ENCODE measurements at regions not wholly inside any gene's neighbourhood (a gene's known extent, or its start where the extent isn't known, plus 50 kb on each side); places are given as distances from the start of the nearest gene placed in this dataset.

DNA sequence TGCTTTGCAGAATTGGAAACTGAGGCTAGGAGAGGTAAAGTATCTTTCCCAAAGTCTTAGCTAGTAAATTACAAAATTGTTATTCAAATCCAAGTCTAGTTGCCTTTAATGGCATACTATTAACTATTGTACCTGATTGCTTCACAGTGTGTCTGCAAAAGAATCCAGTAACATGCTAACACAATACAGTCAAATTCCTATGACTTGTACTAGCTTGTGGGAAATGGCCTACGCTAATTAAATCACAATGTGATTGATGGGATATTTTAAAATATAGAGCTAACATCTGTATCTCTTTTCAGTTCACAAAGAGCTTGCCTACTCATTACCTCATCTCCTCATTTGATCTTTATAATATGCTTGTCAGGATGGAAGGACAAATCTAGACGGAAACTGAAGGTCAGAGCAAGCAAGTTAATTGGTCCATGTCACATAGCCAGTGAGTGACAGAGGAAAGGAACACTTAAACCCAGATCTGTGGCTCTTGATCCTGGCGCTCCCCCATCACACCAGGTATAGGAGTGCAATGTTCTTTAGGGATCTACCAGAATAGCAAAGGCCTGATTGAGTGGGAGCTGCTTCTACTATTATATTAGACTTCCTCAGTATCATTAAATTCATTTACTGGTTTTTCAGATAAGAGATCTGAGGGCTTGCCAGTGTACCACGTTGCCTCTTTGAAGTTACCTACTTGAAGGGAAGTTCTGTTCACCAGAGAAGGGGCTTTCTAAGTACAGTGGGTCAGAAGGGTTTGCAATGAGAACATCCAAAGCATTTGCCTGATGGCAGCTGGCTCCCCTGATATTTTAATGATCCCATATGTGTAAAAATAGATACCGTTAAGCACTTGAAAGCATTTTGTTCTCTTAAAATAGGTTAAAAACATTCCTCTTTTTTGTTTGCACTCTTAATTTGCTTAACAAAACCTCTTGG is 213.6 kb upstream of the SESN3 start:
- Mint-ChIP-seq H3K4me1 (peaks cover 9% of the 10 kb centered on the region), H3K27ac (no peak overlapping the region), H3K27me3 (no peaks in the 10 kb centered on the region), H3K36me3 (no peaks in the 10 kb centered on the region), H3K4me3 (no peak overlapping the region), H3K9me3 (ENCODE audit: low read depth) (no peaks in the 10 kb centered on the region)
- CTCF ChIA-PET: interaction anchor here (0.8 to 1.2 kb wide), 3 partner anchors 10 to 291 kb away, joined by 3 to 4 read pairs (median 3); no protein-coding TSS in a partner anchor
- DNase-seq (no peak), ATAC-seq (no peak)

- DNase-seq: peak; percentile 71
- no peaks in the 10 kb centered on the region for H3K9me3 Mint-ChIP-seq (ENCODE audit: low read depth)
- no peaks in the 10 kb centered on the region for H3K36me3 Mint-ChIP-seq
- CTCF ChIA-PET: interaction anchor here (1.1 to 1.2 kb wide), 2 partner anchors 9 to 262 kb away, joined by 3 to 4 read pairs; no protein-coding TSS in a partner anchor
- ATAC-seq: peak; percentile 77
- no peak overlapping the region for H3K27ac Mint-ChIP-seq
- no peak overlapping the region for H3K4me3 Mint-ChIP-seq
- peaks cover 9% of the 10 kb centered on the region for H3K4me1 Mint-ChIP-seq
- no peaks in the 10 kb centered on the region for H3K27me3 Mint-ChIP-seq
Measured at GRCh38 chr11:95443386-95443785, 212.4 kb upstream of the SESN3 start.

GRCh38 chr11:95442531-95443050 is 211.6 kb upstream of the SESN3 start:
- CTCF ChIA-PET: no interaction called here
- Mint-ChIP-seq H3K36me3 (no peaks in the 10 kb centered on the region), H3K4me1 (peaks cover 9% of the 10 kb centered on the region), H3K9me3 (ENCODE audit: low read depth) (no peaks in the 10 kb centered on the region), H3K27ac (no peak overlapping the region), H3K4me3 (no peak overlapping the region), H3K27me3 (no peaks in the 10 kb centered on the region)
- DNase-seq: no peak
- ATAC-seq: no peak

- Mint-ChIP-seq H3K36me3 (no peaks in the 10 kb centered on the region), H3K4me1 (peaks cover 5% of the 10 kb centered on the region), H3K27me3 (peaks cover 15% of the 10 kb centered on the region), H3K4me3 (no peak overlapping the region), H3K9me3 (ENCODE audit: low read depth) (no peaks in the 10 kb centered on the region), H3K27ac (no peak overlapping the region)
- ATAC-seq (no peak), DNase-seq (no peak)
- CTCF ChIA-PET: no interaction called here
Measured at GRCh38 chr11:95435628-95436353, 204.8 kb upstream of the SESN3 start.

GRCh38 chr11:95435192-95435591 is 204.2 kb upstream of the SESN3 start:
- H3K9me3 Mint-ChIP-seq (ENCODE audit: low read depth): no peaks in the 10 kb centered on the region
- H3K27ac Mint-ChIP-seq: no peak overlapping the region

DNA sequence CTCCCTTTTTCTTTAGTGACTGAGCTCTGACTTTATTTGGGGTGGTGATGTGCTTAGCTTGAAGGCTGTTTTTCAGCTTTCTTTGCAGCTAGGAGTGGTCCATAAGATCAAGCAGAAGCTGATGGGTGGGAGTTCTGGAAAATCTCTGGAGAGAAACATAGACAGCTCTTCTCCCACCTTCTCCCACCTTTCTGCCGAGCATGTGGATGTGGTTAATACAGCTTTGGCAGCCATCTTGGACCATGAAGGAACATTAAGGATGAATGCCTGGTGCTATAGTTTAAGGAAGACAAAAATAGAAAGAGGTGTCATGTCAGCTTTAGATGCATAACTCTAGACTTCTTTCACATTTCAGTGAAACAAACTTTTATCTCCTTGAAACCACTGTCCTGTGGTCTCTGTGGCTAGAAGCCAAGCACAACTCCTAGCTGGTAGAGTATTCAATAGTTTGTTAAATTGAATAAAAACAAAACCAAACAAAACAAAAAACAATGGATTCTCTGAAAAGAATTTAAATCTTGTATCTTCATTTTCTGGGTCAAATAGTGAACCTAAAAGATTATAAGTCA is 203.6 kb upstream of the SESN3 start:
- CTCF ChIA-PET: interaction anchor here (0.9 kb wide), 1 partner anchor 9 kb away, joined by 3 read pairs; no protein-coding TSS in a partner anchor
- DNase-seq: no peak
- no peak for ATAC-seq
- peaks cover 5% of the 10 kb centered on the region for H3K4me1 Mint-ChIP-seq
- no peaks in the 10 kb centered on the region for H3K9me3 Mint-ChIP-seq (ENCODE audit: low read depth)
- H3K36me3 Mint-ChIP-seq: no peaks in the 10 kb centered on the region
- H3K27ac Mint-ChIP-seq: no peak overlapping the region
- peaks cover 15% of the 10 kb centered on the region for H3K27me3 Mint-ChIP-seq
- no peak overlapping the region for H3K4me3 Mint-ChIP-seq

More at GRCh38 chr11:95435192-95435591, 204.2 kb upstream of the SESN3 start:
- DNase-seq: no peak
- Mint-ChIP-seq H3K4me3 (no peak overlapping the region), H3K27me3 (peaks cover 15% of the 10 kb centered on the region), H3K36me3 (no peaks in the 10 kb centered on the region), H3K4me1 (peaks cover 5% of the 10 kb centered on the region)
- CTCF ChIA-PET: no interaction called here
- no peak for ATAC-seq

DNA sequence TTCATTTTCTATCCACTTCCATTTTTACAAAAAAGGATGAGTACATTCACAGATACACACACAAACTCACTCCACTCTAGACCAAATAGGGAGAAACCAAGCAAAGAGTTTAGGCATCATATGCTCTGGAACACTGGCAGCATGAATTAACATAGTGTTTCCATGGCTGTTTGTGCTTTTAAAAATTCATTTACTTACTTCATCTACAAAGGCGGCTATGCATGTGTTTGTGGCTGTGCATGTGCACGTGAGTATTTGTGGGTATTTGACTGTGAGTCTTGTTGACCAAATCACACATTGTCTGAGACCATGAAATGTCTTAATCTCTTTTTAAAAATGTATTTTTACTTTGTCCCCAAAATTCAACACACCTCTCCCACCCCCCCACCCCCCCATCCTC is 203.0 kb upstream of the SESN3 start:
- Mint-ChIP-seq H3K27ac (no peak overlapping the region), H3K4me1 (peaks cover 5% of the 10 kb centered on the region), H3K9me3 (ENCODE audit: low read depth) (no peaks in the 10 kb centered on the region), H3K36me3 (no peaks in the 10 kb centered on the region), H3K27me3 (peaks cover 15% of the 10 kb centered on the region), H3K4me3 (no peak overlapping the region)
- DNase-seq (no peak), ATAC-seq (no peak)
- CTCF ChIA-PET: interaction anchor here (0.9 kb wide), 1 partner anchor 10 kb away, joined by 3 read pairs; no protein-coding TSS in a partner anchor

GRCh38 chr11:95432714-95433503 is 201.9 kb upstream of the SESN3 start:
- no peak for ATAC-seq
- Mint-ChIP-seq H3K27ac (no peak overlapping the region), H3K4me3 (no peak overlapping the region), H3K4me1 (peaks cover 5% of the 10 kb centered on the region), H3K9me3 (ENCODE audit: low read depth) (no peaks in the 10 kb centered on the region), H3K27me3 (peaks cover 17% of the 10 kb centered on the region), H3K36me3 (no peaks in the 10 kb centered on the region)
- CTCF ChIA-PET: no interaction called here
- no peak for DNase-seq

DNA sequence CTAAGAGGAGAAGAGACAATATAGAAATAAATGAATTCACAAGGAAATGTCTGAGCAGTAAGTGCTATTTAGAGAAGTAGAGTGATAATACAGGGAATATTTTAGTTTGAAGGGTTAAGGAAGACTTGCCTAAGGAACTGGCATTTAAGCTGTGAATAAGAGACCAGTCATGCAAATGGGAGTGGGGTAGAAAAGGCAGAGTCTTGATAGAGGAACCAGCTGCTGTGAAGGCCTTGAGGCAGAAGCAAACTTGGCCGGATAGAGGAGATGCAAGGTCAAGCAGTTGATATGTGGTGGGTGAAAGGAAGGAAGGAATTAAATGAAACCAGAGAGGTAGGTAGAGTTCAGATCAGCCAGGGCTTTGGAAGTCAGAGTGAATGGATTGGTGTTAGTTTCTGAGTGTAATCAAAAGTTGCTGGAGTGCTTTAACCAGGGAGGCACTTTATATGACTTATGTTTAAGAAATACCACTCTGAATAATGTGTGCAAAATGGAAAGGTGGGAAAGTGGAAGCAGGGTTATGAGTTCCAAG is 198.4 kb upstream of the SESN3 start:
- ATAC-seq (no peak), DNase-seq (no peak)
- Mint-ChIP-seq H3K4me1 (no peaks in the 10 kb centered on the region), H3K36me3 (no peaks in the 10 kb centered on the region), H3K27me3 (peaks cover 24% of the 10 kb centered on the region), H3K4me3 (no peak overlapping the region), H3K9me3 (ENCODE audit: low read depth) (no peaks in the 10 kb centered on the region), H3K27ac (no peak overlapping the region)
- CTCF ChIA-PET: no interaction called here

GRCh38 chr11:95426823-95427462 is 195.9 kb upstream of the SESN3 start:
- Mint-ChIP-seq H3K9me3 (ENCODE audit: low read depth) (no peaks in the 10 kb centered on the region), H3K27me3 (peaks cover 18% of the 10 kb centered on the region), H3K4me3 (no peak overlapping the region), H3K36me3 (no peaks in the 10 kb centered on the region), H3K4me1 (no peaks in the 10 kb centered on the region), H3K27ac (no peak overlapping the region)
- CTCF ChIA-PET: no interaction called here
- no peak for DNase-seq
- no peak for ATAC-seq

- Mint-ChIP-seq H3K9me3 (ENCODE audit: low read depth) (no peaks in the 10 kb centered on the region), H3K36me3 (no peaks in the 10 kb centered on the region), H3K4me1 (no peaks in the 10 kb centered on the region), H3K27me3 (peaks cover 5% of the 10 kb centered on the region), H3K27ac (no peak overlapping the region), H3K4me3 (no peak overlapping the region)
- CTCF ChIA-PET: interaction anchor here (0.6 kb wide), 1 partner anchor 263 kb away, joined by 3 read pairs; no protein-coding TSS in a partner anchor
- no peak for ATAC-seq
- no peak for DNase-seq
Measured at GRCh38 chr11:95419915-95420314, 188.9 kb upstream of the SESN3 start.

DNA sequence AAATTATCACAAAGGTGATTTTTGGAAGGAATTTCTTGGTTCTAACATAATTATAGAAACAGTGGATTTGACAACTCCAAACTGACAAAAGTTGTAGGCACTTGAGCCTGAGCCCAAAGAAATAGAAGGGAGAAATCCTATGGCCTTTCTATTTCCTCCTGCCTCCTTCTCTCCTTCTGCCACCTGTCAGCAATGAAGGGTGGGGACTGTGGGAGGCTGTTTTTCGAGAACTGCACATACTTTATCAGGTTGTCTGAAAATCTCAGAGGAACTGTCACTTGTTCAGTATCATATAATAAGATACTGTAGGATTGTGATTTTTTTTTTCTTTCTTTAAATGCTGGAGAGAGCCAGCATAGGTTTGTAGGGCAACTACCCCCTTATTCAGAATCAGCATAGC is 187.9 kb upstream of the SESN3 start:
- ATAC-seq: no peak
- CTCF ChIA-PET: no interaction called here
- H3K4me3 Mint-ChIP-seq: no peak overlapping the region
- H3K27me3 Mint-ChIP-seq: no peaks in the 10 kb centered on the region
- H3K4me1 Mint-ChIP-seq: no peaks in the 10 kb centered on the region
- H3K9me3 Mint-ChIP-seq (ENCODE audit: low read depth): no peaks in the 10 kb centered on the region
- DNase-seq: no peak
- no peaks in the 10 kb centered on the region for H3K36me3 Mint-ChIP-seq
- no peak overlapping the region for H3K27ac Mint-ChIP-seq

Measured in activated CD8-positive, alpha-beta memory T cell treated with anti-CD3 and anti-CD28 coated beads, Interleukin-2, amount 10 ng/mL, durations not matched to agents 7 days and 5 days (primary cell).